Ramos (cell line): ENCODE measurements at regions not wholly inside any gene's neighbourhood (a gene's known extent, or its start where the extent isn't known, plus 50 kb on each side); places are given as distances from the start of the nearest gene placed in this dataset.
"Not testable (repeated sequence)": the region's sequence is repeated elsewhere in the genome, so short reads cannot be mapped to it uniquely, and the experiment has no call there.

Experiments used
- in situ Hi-C: fragments of 300-500 bp; cut with MboI; formaldehyde crosslinking; loops from one replicate; pipeline ENCODE4 v1.14.3; 2022; ENCODE audit warnings: low sequenced_read_pairs; ENCODE audit not compliant: unreplicated experiment

GRCh38 chr2:8365331-8365910, 316.4 kb upstream of the ID2 start:
- in situ Hi-C loops, result no loop called here

GRCh38 chr2:8367833-8368232, 314.0 kb upstream of the ID2 start:
- in situ Hi-C loops, result no loop called here

- in situ Hi-C loops, result no loop called here
Observed at GRCh38 chr2:8368463-8368862, 313.4 kb upstream of the ID2 start.

- in situ Hi-C loops, result no loop called here
Observed at GRCh38 chr2:8369522-8369921, 312.3 kb upstream of the ID2 start.

GRCh38 chr2:8370258-8370802, 311.5 kb upstream of the ID2 start:
- in situ Hi-C loops, result no loop called here

GRCh38 chr2:8371653-8372052, 310.2 kb upstream of the ID2 start:
- in situ Hi-C loops, result no loop called here

- in situ Hi-C loops, result no loop called here
Observed at GRCh38 chr2:8374782-8375181, 307.1 kb upstream of the ID2 start.

GRCh38 chr2:8376603-8377410, 305.0 kb upstream of the ID2 start:
- in situ Hi-C loops, result no loop called here

GRCh38 chr2:8378016-8378810, 303.6 kb upstream of the ID2 start:
- in situ Hi-C loops, result no loop called here

GRCh38 chr2:8379128-8379527, 302.7 kb upstream of the ID2 start:
- in situ Hi-C loops, result no loop called here

GRCh38 chr2:8379549-8379948, 302.3 kb upstream of the ID2 start:
- in situ Hi-C loops, result no loop called here

- in situ Hi-C loops, result no loop called here
Observed at GRCh38 chr2:8380026-8380425, 301.8 kb upstream of the ID2 start.

- in situ Hi-C loops, result no loop called here
Observed at GRCh38 chr2:8380566-8380965, 301.3 kb upstream of the ID2 start.

- in situ Hi-C loops, result no loop called here
Observed at GRCh38 chr2:8382485-8382884, 299.4 kb upstream of the ID2 start.

- in situ Hi-C loops, result not testable (repeated sequence)
Observed at GRCh38 chr2:8386748-8387147, 295.1 kb upstream of the ID2 start.

GRCh38 chr2:8388781-8389180, 293.1 kb upstream of the ID2 start:
- in situ Hi-C loops, result no loop called here

GRCh38 chr2:8389431-8390108, 292.3 kb upstream of the ID2 start:
- in situ Hi-C loops, result no loop called here

- in situ Hi-C loops, result no loop called here
Observed at GRCh38 chr2:8391126-8391525, 290.7 kb upstream of the ID2 start.

- in situ Hi-C loops, result no loop called here
Observed at GRCh38 chr2:8391584-8391983, 290.3 kb upstream of the ID2 start.

- in situ Hi-C loops, result no loop called here
Observed at GRCh38 chr2:8392098-8392866, 289.6 kb upstream of the ID2 start.
